NCI-H446 (cell line): ENCODE measurements at regions not wholly inside any gene's neighbourhood (a gene's known extent, or its start where the extent isn't known, plus 50 kb on each side); places are given as distances from the start of the nearest gene placed in this dataset.

Experiments
- DNase-seq, 2 experiments: peaks; one replicate each; lab custom pipeline; 2025; lab: John Stamatoyannopoulos, UW

- DNase-seq, result no peak
Observed at GRCh38 chr10:112047674-112048073, 135.9 kb downstream of the GPAM start.

- DNase-seq, result no peak
Observed at GRCh38 chr10:112052166-112052565, 131.4 kb downstream of the GPAM start.

GRCh38 chr10:112053895-112054294, 129.7 kb downstream of the GPAM start:
- no peak for DNase-seq

GRCh38 chr10:112054516-112054915, 129.0 kb downstream of the GPAM start:
- DNase-seq, result no peak

GRCh38 chr10:112057072-112057471, 126.5 kb downstream of the GPAM start:
- DNase-seq, result no peak

- DNase-seq, result no peak
Observed at GRCh38 chr10:112059220-112059619, 124.3 kb downstream of the GPAM start.

GRCh38 chr10:112071596-112072133, 111.9 kb downstream of the GPAM start:
- DNase-seq, result no peak

- DNase-seq, result no peak
Observed at GRCh38 chr10:112078003-112078402, 105.6 kb downstream of the GPAM start.

GRCh38 chr10:112080231-112080630, 103.3 kb downstream of the GPAM start:
- DNase-seq, result peak in 1 of 2 experiments; percentile 15

GRCh38 chr10:112082120-112082519, 101.4 kb downstream of the GPAM start:
- DNase-seq, result peak; percentile 59 to 87

GRCh38 chr10:112083472-112083871, 100.1 kb downstream of the GPAM start:
- no peak for DNase-seq

- DNase-seq, result no peak
Observed at GRCh38 chr10:112087953-112088456, 95.6 kb downstream of the GPAM start.

- DNase-seq, result no peak
Observed at GRCh38 chr10:112091703-112092102, 91.9 kb downstream of the GPAM start.

- no peak for DNase-seq
Observed at GRCh38 chr10:112092519-112092918, 91.0 kb downstream of the GPAM start.

GRCh38 chr10:112094984-112095383, 88.6 kb downstream of the GPAM start:
- no peak for DNase-seq

- DNase-seq, result no peak
Observed at GRCh38 chr10:112095731-112096130, 87.8 kb downstream of the GPAM start.

- no peak for DNase-seq
Observed at GRCh38 chr10:112098682-112099081, 84.9 kb downstream of the GPAM start.
